C4-2B (cell line): ENCODE measurements at regions not wholly inside any gene's neighbourhood (a gene's known extent, or its start where the extent isn't known, plus 50 kb on each side); places are given as distances from the start of the nearest gene placed in this dataset.

Experiments used
- H3K27ac ChIP-seq: fragments of 450-650 bp; 2 replicates; pipeline ENCODE4 v1.5.1; 2017
- CTCF ChIP-seq: fragments of 450-650 bp; conservative IDR thresholded peaks from 2 replicates; pipeline ENCODE4 v1.5.1; 2017; ENCODE audit warnings: mild to moderate bottlenecking
- ZFX ChIP-seq: fragments of 450-650 bp; IDR thresholded peaks from 2 replicates; pipeline ENCODE4 v1.6.1; 2017

GRCh38 chr19:28847468-28847867 lies 365.5 kb downstream of the UQCRFS1 start:
- no peak overlapping the region for H3K27ac ChIP-seq
- TF ChIP-seq CTCF (no peak), ZFX (no peak)

- no peak overlapping the region for H3K27ac ChIP-seq
- no peak for TF ChIP-seq ZFX
- TF ChIP-seq CTCF = no peak
These were observed 366.7 kb downstream of the UQCRFS1 start for GRCh38 chr19:28846094-28846812.

GRCh38 chr19:28843761-28844492 lies 369.0 kb downstream of the UQCRFS1 start:
- H3K27ac ChIP-seq = no peak overlapping the region
- TF ChIP-seq CTCF (no peak), ZFX (no peak)

- TF ChIP-seq ZFX (no peak), CTCF (no peak)
- no peak overlapping the region for H3K27ac ChIP-seq
These were observed 371.4 kb downstream of the UQCRFS1 start for GRCh38 chr19:28841531-28841930.

GRCh38 chr19:28840891-28841290 lies 372.1 kb downstream of the UQCRFS1 start:
- H3K27ac ChIP-seq = no peak overlapping the region
- TF ChIP-seq ZFX (no peak), CTCF (no peak)

- TF ChIP-seq CTCF (no peak), ZFX (no peak)
These were observed 373.5 kb downstream of the UQCRFS1 start for GRCh38 chr19:28839455-28839854.

GRCh38 chr19:28838909-28839308 lies 374.0 kb downstream of the UQCRFS1 start:
- no peak for TF ChIP-seq ZFX
- TF ChIP-seq CTCF = no peak
- no peak overlapping the region for H3K27ac ChIP-seq

More at GRCh38 chr19:28839455-28839854, 373.5 kb downstream of the UQCRFS1 start:
- no peak overlapping the region for H3K27ac ChIP-seq
